Left ventricle myocardium superior (tissue), 1 donor: ENCODE measurements at regions not wholly inside any gene's neighbourhood (a gene's known extent, or its start where the extent isn't known, plus 50 kb on each side); places are given as distances from the start of the nearest gene placed in this dataset.

Source experiments
- ATAC-seq: fragments of 200-7000 bp; cut with Tn5 transposase; one replicate; pipeline ENCODE4 v1.9.1; 2020; ENCODE audit warnings: mild to moderate bottlenecking, moderate library complexity
- DNase-seq: peaks from one replicate; pipeline ENCODE4 v3.0.0-alpha.2; 2020
- intact Hi-C: fragments of 100-400 bp; cut with micrococcal nuclease; formaldehyde crosslinking; loops from one replicate; pipeline ENCODE4 v1.11.0; 2022
- donor health status: DM: no; HTN: yes; CAD: no; lungs with severe emphysema.

GRCh38 chr16:51949282-51949681, 597.7 kb downstream of the TOX3 start:
- intact Hi-C loops, result no loop called here
- no peak for DNase-seq
- no peak for ATAC-seq

- no peak for DNase-seq
- intact Hi-C loops, result no loop called here
- ATAC-seq, result no peak
Measured at GRCh38 chr16:51941412-51941811, 605.5 kb downstream of the TOX3 start.

GRCh38 chr16:51940183-51940582, 606.8 kb downstream of the TOX3 start:
- ATAC-seq (no peak), DNase-seq (no peak)
- intact Hi-C loops, result no loop called here

GRCh38 chr16:51939378-51939871, 607.5 kb downstream of the TOX3 start:
- ATAC-seq, result no peak
- no peak for DNase-seq
- intact Hi-C loops, result no loop called here

- intact Hi-C loops, result no loop called here
Measured at GRCh38 chr16:51938861-51939260, 608.1 kb downstream of the TOX3 start.

GRCh38 chr16:51937771-51938170, 609.2 kb downstream of the TOX3 start:
- ATAC-seq (no peak), DNase-seq (no peak)
- intact Hi-C loops, result no loop called here

More at GRCh38 chr16:51938861-51939260, 608.1 kb downstream of the TOX3 start:
- no peak for DNase-seq
- no peak for ATAC-seq

- no peak for ATAC-seq
- no peak for DNase-seq
- intact Hi-C loops, result no loop called here
Measured at GRCh38 chr16:51936846-51937245, 610.1 kb downstream of the TOX3 start.

GRCh38 chr16:51932317-51932716, 614.6 kb downstream of the TOX3 start:
- no peak for ATAC-seq
- no peak for DNase-seq
- intact Hi-C loops, result no loop called here

GRCh38 chr16:51931653-51932052, 615.3 kb downstream of the TOX3 start:
- DNase-seq (no peak), ATAC-seq (no peak)
- intact Hi-C loops, result no loop called here

GRCh38 chr16:51924744-51925143, 622.2 kb downstream of the TOX3 start:
- intact Hi-C loops, result no loop called here
- ATAC-seq (no peak), DNase-seq (no peak)

GRCh38 chr16:51922476-51922875, 624.5 kb downstream of the TOX3 start:
- DNase-seq, result no peak
- intact Hi-C loops, result no loop called here
- ATAC-seq, result no peak

- DNase-seq, result no peak
- intact Hi-C loops, result no loop called here
- no peak for ATAC-seq
Measured at GRCh38 chr16:51919736-51920135, 627.2 kb downstream of the TOX3 start.

GRCh38 chr16:51916814-51917213, 630.1 kb downstream of the TOX3 start:
- no peak for DNase-seq
- no peak for ATAC-seq
- intact Hi-C loops, result no loop called here

GRCh38 chr16:51916231-51916630, 630.7 kb downstream of the TOX3 start:
- intact Hi-C loops, result no loop called here
- ATAC-seq (no peak), DNase-seq (no peak)

- no peak for DNase-seq
- ATAC-seq, result no peak
- intact Hi-C loops, result no loop called here
Measured at GRCh38 chr16:51907680-51908079, 639.3 kb downstream of the TOX3 start.

- ATAC-seq (no peak), DNase-seq (no peak)
- intact Hi-C loops, result no loop called here
Measured at GRCh38 chr16:51900221-51900780, 646.6 kb downstream of the TOX3 start.

- no peak for ATAC-seq
- no peak for DNase-seq
- intact Hi-C loops, result no loop called here
Measured at GRCh38 chr16:51898872-51899271, 648.1 kb downstream of the TOX3 start.

GRCh38 chr16:51896013-51896412, 650.9 kb downstream of the TOX3 start:
- ATAC-seq (no peak), DNase-seq (no peak)
- intact Hi-C loops, result no loop called here

- intact Hi-C loops, result no loop called here
- DNase-seq, result no peak
- ATAC-seq, result no peak
Measured at GRCh38 chr16:51892293-51893007, 654.5 kb downstream of the TOX3 start.

GRCh38 chr16:51888534-51888933, 658.4 kb downstream of the TOX3 start:
- no peak for DNase-seq
- no peak for ATAC-seq
- intact Hi-C loops, result no loop called here

GRCh38 chr16:51888016-51888415, 658.9 kb downstream of the TOX3 start:
- intact Hi-C loops, result no loop called here
- ATAC-seq (no peak), DNase-seq (no peak)
